Psoas muscle (tissue), 7 donors: ENCODE measurements at regions not wholly inside any gene's neighbourhood (a gene's known extent, or its start where the extent isn't known, plus 50 kb on each side); places are given as distances from the start of the nearest gene placed in this dataset.

Experiments used
- ATAC-seq, 4 donors: fragments of 200-7000 bp; cut with Tn5 transposase; one replicate each; pipeline ENCODE4 v1.9.1; 2020; ENCODE audit warnings: moderate library complexity in 3 of 4, mild to moderate bottlenecking in 2 of 4
- DNase-seq, 2 donors: peaks; one replicate each; pipeline ENCODE4 v3.0.0-alpha.2; 2020
- H3K27ac ChIP-seq: fragments of 200-600 bp; one replicate; pipeline ENCODE4 v1.8.0; 2022
- H3K27me3 ChIP-seq, 3 donors: fragments of 200-600 bp in 1 of 3; one replicate each; pipeline versions ENCODE4 v1.6.1 to v1.8.0; 2013 to 2022; ENCODE audit warnings: low read length in 2 of 3, mild to moderate bottlenecking in 2 of 3, moderate library complexity in 1 of 3; ENCODE audit not compliant: insufficient read depth in 3 of 3
- H3K36me3 ChIP-seq, 2 donors: fragments of 200-600 bp in 1 of 2; one replicate each; pipeline versions ENCODE4 v1.6.1 to v1.8.0; 2013 to 2022; ENCODE audit warnings: low read depth in 1 of 2, mild to moderate bottlenecking in 1 of 2, moderate library complexity in 1 of 2; ENCODE audit not compliant: insufficient read depth in 1 of 2
- H3K4me1 ChIP-seq: fragments of 200-600 bp; one replicate; pipeline ENCODE4 v1.8.0; 2022
- H3K4me3 ChIP-seq: fragments of 200-600 bp; one replicate; pipeline ENCODE4 v1.8.0; 2022; ENCODE audit warnings: mild to moderate bottlenecking
- H3K9me3 ChIP-seq: fragments of 200-600 bp; one replicate; pipeline ENCODE4 v1.8.0; 2022
- CTCF ChIP-seq: fragments of 200-600 bp; IDR thresholded peaks from one replicate; pipeline ENCODE4 v1.8.0; 2022; ENCODE audit warnings: antibody characterized with exemption
- WGBS, 3 donors: extraction: QIAGEN DNeasy Blood & Tissue Kit; methylation state at CpG; one replicate each; pipeline versions ENCODE4 v1.1.6 to v1.1.7; 2013; 5-methylcytosine and 5-hydroxymethylcytosine counted together
- intact Hi-C, 2 donors: fragments of 100-400 bp; cut with DNase I; formaldehyde crosslinking; loops; one replicate each; pipeline versions ENCODE4 v1.11.0 to v1.14.2; 2022
- donor health status: healthy with polysubstance abuse.
- donor health status: DM: no; HTN: no; CAD: no; lungs with moderate emphysema.
- donor health status: Bipolar disorder and iron deficiency.
- donor health status: healthy.
- donor health status: DM: yes; HTN: yes; CAD: no.
- donor health status: DM: no; HTN: no; CAD: no.
- donor health status: DM: yes; HTN: yes; CAD: no.

- DNase-seq, result no peak
These were observed 134.8 kb upstream of the HDAC4 start for GRCh38 chr2:239535413-239536144.

GRCh38 chr2:239534581-239535412 is 134.0 kb upstream of the HDAC4 start:
- no peak for DNase-seq
- H3K27me3 ChIP-seq, result no peaks in the 10 kb centered on the region
- peaks cover 24% of the 10 kb centered on the region for H3K4me1 ChIP-seq
- intact Hi-C loops, result no loop called here
- ATAC-seq, result no peak
- TF ChIP-seq CTCF, result no peak
- WGBS, 3 donors, result 81 to 86% (median 81%) methylated on average over 14 of the region's 14 CpGs
- peaks cover 6% of the 10 kb centered on the region for H3K9me3 ChIP-seq
- H3K36me3 ChIP-seq, result no peaks in the 10 kb centered on the region
- H3K27ac ChIP-seq, result no peak overlapping the region
- no peak overlapping the region for H3K4me3 ChIP-seq

More at GRCh38 chr2:239535413-239536144, 134.8 kb upstream of the HDAC4 start:
- no peak overlapping the region for H3K4me3 ChIP-seq
- H3K4me1 ChIP-seq, result peaks cover 24% of the 10 kb centered on the region
- WGBS, 3 donors, result 82 to 97% (median 86%) methylated on average over 8 of the region's 8 CpGs
- TF ChIP-seq CTCF, result no peak
- H3K27me3 ChIP-seq, result no peaks in the 10 kb centered on the region
- intact Hi-C loops, result no loop called here
- no peak for ATAC-seq
- no peaks in the 10 kb centered on the region for H3K36me3 ChIP-seq
- no peak overlapping the region for H3K27ac ChIP-seq
- peaks cover 6% of the 10 kb centered on the region for H3K9me3 ChIP-seq

- Histone ChIP-seq H3K36me3 (no peaks in the 10 kb centered on the region), H3K4me1 (peaks cover 16% of the 10 kb centered on the region), H3K9me3 (peaks cover 6% of the 10 kb centered on the region), H3K4me3 (no peak overlapping the region), H3K27me3 (no peaks in the 10 kb centered on the region), H3K27ac (no peak overlapping the region)
- peak; percentile 29 to 73 for DNase-seq
- intact Hi-C loops, result no loop called here
- peak; percentile 34 to 87 (median 80) for ATAC-seq
- 38 to 47% (median 47%) methylated on average over 10 of the region's 10 CpGs for WGBS, 3 donors
- no peak for TF ChIP-seq CTCF
These were observed 132.9 kb upstream of the HDAC4 start for GRCh38 chr2:239533569-239534316.

GRCh38 chr2:239532859-239533258 is 132.0 kb upstream of the HDAC4 start:
- no peak overlapping the region for H3K4me3 ChIP-seq
- peak in 2 of 4 donors; percentile 29 to 48 for ATAC-seq
- intact Hi-C loops, result no loop called here
- no peaks in the 10 kb centered on the region for H3K36me3 ChIP-seq
- 26 to 38% (median 30%) methylated on average over 10 of the region's 10 CpGs for WGBS, 3 donors
- DNase-seq, result no peak
- no peak for TF ChIP-seq CTCF
- H3K9me3 ChIP-seq, result peaks cover 6% of the 10 kb centered on the region
- H3K27me3 ChIP-seq, result no peaks in the 10 kb centered on the region
- H3K4me1 ChIP-seq, result peaks cover 13% of the 10 kb centered on the region
- no peak overlapping the region for H3K27ac ChIP-seq
